HG03097 (cell line): ENCODE measurements at regions not wholly inside any gene's neighbourhood (a gene's known extent, or its start where the extent isn't known, plus 50 kb on each side); places are given as distances from the start of the nearest gene placed in this dataset.
"Not testable (repeated sequence)": the region's sequence is repeated elsewhere in the genome, so short reads cannot be mapped to it uniquely, and the experiment has no call there.

Experiments used
- ATAC-seq: cut with Tn5 transposase; IDR thresholded peaks from one replicate; pipeline ENCODE4 v1.9.1; 2021; ENCODE audit not compliant: unreplicated experiment, low FRiP score

GRCh38 chr20:56689318-56689717 lies 60.2 kb downstream of the TFAP2C start:
- no peak for ATAC-seq

GRCh38 chr20:56689852-56690485 lies 60.9 kb downstream of the TFAP2C start:
- ATAC-seq: no peak

- no peak for ATAC-seq
Measured at GRCh38 chr20:56690531-56691175, 61.5 kb downstream of the TFAP2C start.

- no peak for ATAC-seq
Measured at GRCh38 chr20:56691325-56691998, 62.4 kb downstream of the TFAP2C start.

- no peak for ATAC-seq
Measured at GRCh38 chr20:56693217-56693616, 64.1 kb downstream of the TFAP2C start.

GRCh38 chr20:56697476-56697875 lies 68.4 kb downstream of the TFAP2C start:
- ATAC-seq: no peak

GRCh38 chr20:56698297-56698696 lies 69.2 kb downstream of the TFAP2C start:
- no peak for ATAC-seq

- no peak for ATAC-seq
Measured at GRCh38 chr20:56698749-56699148, 69.6 kb downstream of the TFAP2C start.

GRCh38 chr20:56702931-56703840 lies 74.1 kb downstream of the TFAP2C start:
- no peak for ATAC-seq

GRCh38 chr20:56706867-56707360 lies 77.8 kb downstream of the TFAP2C start:
- no peak for ATAC-seq

GRCh38 chr20:56708991-56709390 lies 79.9 kb downstream of the TFAP2C start:
- no peak for ATAC-seq

- no peak for ATAC-seq
Measured at GRCh38 chr20:56710125-56710524, 81.0 kb downstream of the TFAP2C start.

GRCh38 chr20:56710577-56710976 lies 81.5 kb downstream of the TFAP2C start:
- ATAC-seq: not testable (repeated sequence)

GRCh38 chr20:56711018-56711417 lies 81.9 kb downstream of the TFAP2C start:
- no peak for ATAC-seq

- ATAC-seq: no peak
Measured at GRCh38 chr20:56715309-56715708, 86.2 kb downstream of the TFAP2C start.

- ATAC-seq: no peak
Measured at GRCh38 chr20:56715902-56716519, 86.9 kb downstream of the TFAP2C start.

GRCh38 chr20:56716806-56717205 lies 87.7 kb downstream of the TFAP2C start:
- ATAC-seq: no peak

GRCh38 chr20:56718816-56719215 lies 89.7 kb downstream of the TFAP2C start:
- no peak for ATAC-seq

GRCh38 chr20:56720620-56721213 lies 91.6 kb downstream of the TFAP2C start:
- ATAC-seq: no peak

GRCh38 chr20:56722042-56722441 lies 92.9 kb downstream of the TFAP2C start:
- ATAC-seq: no peak
